Smooth muscle cell (in vitro differentiated cells): ENCODE measurements at regions not wholly inside any gene's neighbourhood (a gene's known extent, or its start where the extent isn't known, plus 50 kb on each side); places are given as distances from the start of the nearest gene placed in this dataset.

Experiments used
- DNase-seq: peaks from one replicate; lab custom pipeline; 2025; ENCODE audit not compliant: unreplicated experiment; lab: John Stamatoyannopoulos, UW
- H2AFZ ChIP-seq: fragments of 200-600 bp; sonication (generic); 2 replicates; pipeline ENCODE4 v1.6.0; 2016; ENCODE audit warnings: antibody characterized with exemption, low read depth, mild to moderate bottlenecking
- H3F3A ChIP-seq: fragments of 200-600 bp; sonication (generic); 2 replicates; pipeline ENCODE4 v1.6.0; 2017; ENCODE audit warnings: antibody characterized with exemption, low read depth
- H3K27ac ChIP-seq: fragments of 200-600 bp; sonication (generic); 2 replicates; pipeline ENCODE4 v1.5.1; 2016; ENCODE audit warnings: low read depth, mild to moderate bottlenecking
- H3K27me3 ChIP-seq: fragments of 200-600 bp; sonication (generic); 2 replicates; pipeline ENCODE4 v1.6.1; 2016; ENCODE audit warnings: low read depth, mild to moderate bottlenecking
- H3K36me3 ChIP-seq: fragments of 200-600 bp; sonication (generic); 2 replicates; pipeline ENCODE4 v1.5.1; 2016; ENCODE audit warnings: low read depth
- H3K4me1 ChIP-seq: fragments of 200-600 bp; sonication (generic); 2 replicates; pipeline ENCODE4 v1.5.1; 2016; ENCODE audit warnings: low read depth
- H3K4me2 ChIP-seq: fragments of 200-600 bp; sonication (generic); 2 replicates; pipeline ENCODE4 v1.6.0; 2016; ENCODE audit warnings: mild to moderate bottlenecking
- H3K4me3 ChIP-seq: fragments of 200-600 bp; sonication (generic); 2 replicates; pipeline ENCODE4 v1.5.1; 2016; ENCODE audit warnings: mild to moderate bottlenecking
- H3K79me2 ChIP-seq: fragments of 200-600 bp; sonication (generic); 2 replicates; pipeline ENCODE4 v1.6.0; 2016; ENCODE audit warnings: low read depth, mild to moderate bottlenecking
- H3K9ac ChIP-seq: fragments of 200-600 bp; sonication (generic); 2 replicates; pipeline ENCODE4 v1.6.0; 2016; ENCODE audit warnings: low read depth
- H3K9me3 ChIP-seq: fragments of 200-600 bp; sonication (generic); replicated peaks from 2 replicates; pipeline ENCODE4 v1.5.1; 2016; ENCODE audit warnings: low read depth
- H4K20me1 ChIP-seq: fragments of 200-600 bp; sonication (generic); 2 replicates; pipeline ENCODE4 v1.6.0; 2016; ENCODE audit warnings: low read depth
- WGBS: methylation state at CpG from one replicate; pipeline ENCODE4 v1.1.7; 2016; ENCODE audit warnings: low lambda C conversion rate; 5-methylcytosine and 5-hydroxymethylcytosine counted together
- TF ChIP-seq, protein P1 (sequence below): fragments of 200-600 bp; sonication (generic); IDR thresholded peaks from 2 replicates; pipeline ENCODE4 v1.5.1; 2017; ENCODE audit warnings: borderline replicate concordance, mild to moderate bottlenecking, antibody characterized with exemption; ENCODE audit not compliant: insufficient read depth, poor library complexity, severe bottlenecking

DNA sequence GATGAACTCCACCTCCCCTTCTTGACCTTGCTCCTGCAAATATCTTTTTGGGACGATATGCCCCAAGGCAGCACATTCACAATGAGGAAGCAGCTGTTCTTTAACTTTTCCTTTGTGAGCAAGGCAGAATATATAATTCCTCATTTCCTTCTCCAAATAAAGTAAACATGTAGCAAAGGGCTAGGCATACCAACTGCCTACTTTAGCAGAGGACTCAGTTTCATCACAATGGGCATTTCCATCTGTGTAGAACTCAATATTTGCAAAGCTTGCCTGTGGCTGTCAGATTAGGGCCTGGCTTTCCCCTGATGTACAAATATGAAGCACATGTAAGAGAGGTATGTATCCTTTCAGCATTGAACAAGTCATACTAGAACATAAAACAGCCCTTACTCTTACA, 366.9 kb downstream of the RSL24D1 start:
- no peaks in the 10 kb centered on the region for H3K36me3 ChIP-seq
- H3K4me3 ChIP-seq: no peak overlapping the region
- DNase-seq: no peak
- no peak overlapping the region for H2AFZ ChIP-seq
- H3K9me3 ChIP-seq: peaks cover 8% of the 10 kb centered on the region
- H3K9ac ChIP-seq: no peak overlapping the region
- H3F3A ChIP-seq: no peaks in the 10 kb centered on the region
- H3K4me1 ChIP-seq: no peaks in the 10 kb centered on the region
- no peaks in the 10 kb centered on the region for H4K20me1 ChIP-seq
- H3K27me3 ChIP-seq: no peaks in the 10 kb centered on the region
- H3K79me2 ChIP-seq: no peaks in the 10 kb centered on the region
- TF ChIP-seq, protein P1, sequence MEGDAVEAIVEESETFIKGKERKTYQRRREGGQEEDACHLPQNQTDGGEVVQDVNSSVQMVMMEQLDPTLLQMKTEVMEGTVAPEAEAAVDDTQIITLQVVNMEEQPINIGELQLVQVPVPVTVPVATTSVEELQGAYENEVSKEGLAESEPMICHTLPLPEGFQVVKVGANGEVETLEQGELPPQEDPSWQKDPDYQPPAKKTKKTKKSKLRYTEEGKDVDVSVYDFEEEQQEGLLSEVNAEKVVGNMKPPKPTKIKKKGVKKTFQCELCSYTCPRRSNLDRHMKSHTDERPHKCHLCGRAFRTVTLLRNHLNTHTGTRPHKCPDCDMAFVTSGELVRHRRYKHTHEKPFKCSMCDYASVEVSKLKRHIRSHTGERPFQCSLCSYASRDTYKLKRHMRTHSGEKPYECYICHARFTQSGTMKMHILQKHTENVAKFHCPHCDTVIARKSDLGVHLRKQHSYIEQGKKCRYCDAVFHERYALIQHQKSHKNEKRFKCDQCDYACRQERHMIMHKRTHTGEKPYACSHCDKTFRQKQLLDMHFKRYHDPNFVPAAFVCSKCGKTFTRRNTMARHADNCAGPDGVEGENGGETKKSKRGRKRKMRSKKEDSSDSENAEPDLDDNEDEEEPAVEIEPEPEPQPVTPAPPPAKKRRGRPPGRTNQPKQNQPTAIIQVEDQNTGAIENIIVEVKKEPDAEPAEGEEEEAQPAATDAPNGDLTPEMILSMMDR: no peak
- H3K4me2 ChIP-seq: no peak overlapping the region
- 45% methylated on average over 1 of the region's 1 CpG for WGBS
- H3K27ac ChIP-seq: no peak overlapping the region

GRCh38 chr15:54820811-54821210, 375.9 kb downstream of the RSL24D1 start:
- 78% methylated on average over 5 of the region's 5 CpGs for WGBS
- no peak overlapping the region for H3K27ac ChIP-seq
- DNase-seq: no peak

DNA sequence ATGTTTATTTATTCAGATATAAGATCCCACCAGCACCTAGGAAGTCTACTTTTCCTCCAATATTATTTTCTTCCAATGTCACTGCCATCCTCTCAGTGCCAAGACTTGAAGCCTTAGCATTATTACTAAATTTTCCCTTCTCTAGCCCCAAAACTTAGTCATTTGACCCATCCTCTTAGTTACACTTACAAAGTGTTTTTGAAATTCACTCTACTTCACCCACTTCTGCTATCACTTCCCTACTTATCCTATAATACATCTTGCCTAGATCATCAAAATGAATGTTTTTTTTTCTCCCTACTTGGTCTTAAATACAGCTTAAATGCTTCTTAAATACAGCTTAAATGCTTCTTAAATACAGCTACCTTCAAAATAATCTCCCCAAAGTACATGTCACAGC, 376.6 kb downstream of the RSL24D1 start:
- no peaks in the 10 kb centered on the region for H3K4me1 ChIP-seq

More at GRCh38 chr15:54820811-54821210, 375.9 kb downstream of the RSL24D1 start:
- no peak overlapping the region for H2AFZ ChIP-seq
- no peaks in the 10 kb centered on the region for H3K36me3 ChIP-seq
- no peaks in the 10 kb centered on the region for H3F3A ChIP-seq
- H3K4me3 ChIP-seq: no peak overlapping the region
- peaks cover 7% of the 10 kb centered on the region for H3K9me3 ChIP-seq
- no peaks in the 10 kb centered on the region for H3K27me3 ChIP-seq
- H3K4me2 ChIP-seq: no peak overlapping the region
- H3K4me1 ChIP-seq: no peaks in the 10 kb centered on the region
- H3K9ac ChIP-seq: no peak overlapping the region
- no peaks in the 10 kb centered on the region for H4K20me1 ChIP-seq
- H3K79me2 ChIP-seq: no peaks in the 10 kb centered on the region
- TF ChIP-seq, protein P1: no peak

GRCh38 chr15:54816401-54816800, 380.3 kb downstream of the RSL24D1 start:
- no peak overlapping the region for H2AFZ ChIP-seq
- H3K27ac ChIP-seq: no peak overlapping the region
- 21% methylated on average over 1 of the region's 1 CpG for WGBS
- H3K36me3 ChIP-seq: no peaks in the 10 kb centered on the region
- no peaks in the 10 kb centered on the region for H3K9me3 ChIP-seq
- no peak overlapping the region for H3K4me3 ChIP-seq
- no peak for DNase-seq
- no peak overlapping the region for H3K9ac ChIP-seq
- H3F3A ChIP-seq: no peaks in the 10 kb centered on the region
- H3K79me2 ChIP-seq: no peaks in the 10 kb centered on the region
- H3K4me1 ChIP-seq: no peaks in the 10 kb centered on the region
- no peak overlapping the region for H3K4me2 ChIP-seq
- TF ChIP-seq, protein P1: no peak
- H3K27me3 ChIP-seq: no peaks in the 10 kb centered on the region
- H4K20me1 ChIP-seq: no peaks in the 10 kb centered on the region

More for the DNA sequence above, 376.6 kb downstream of the RSL24D1 start:
- no peaks in the 10 kb centered on the region for H4K20me1 ChIP-seq
- H3K4me2 ChIP-seq: no peak overlapping the region
- TF ChIP-seq, protein P1: no peak
- H2AFZ ChIP-seq: no peak overlapping the region
- no peaks in the 10 kb centered on the region for H3K27me3 ChIP-seq
- no peaks in the 10 kb centered on the region for H3K36me3 ChIP-seq
- H3F3A ChIP-seq: no peaks in the 10 kb centered on the region
- H3K9ac ChIP-seq: no peak overlapping the region
- DNase-seq: no peak
- H3K4me3 ChIP-seq: no peak overlapping the region
- H3K79me2 ChIP-seq: no peaks in the 10 kb centered on the region
- peaks cover 7% of the 10 kb centered on the region for H3K9me3 ChIP-seq
- H3K27ac ChIP-seq: no peak overlapping the region
